ENCODE measurements at regions not wholly inside any gene's neighbourhood (a gene's known extent, or its start where the extent isn't known, plus 50 kb on each side); places are given as distances from the start of the nearest gene placed in this dataset.

DNA sequence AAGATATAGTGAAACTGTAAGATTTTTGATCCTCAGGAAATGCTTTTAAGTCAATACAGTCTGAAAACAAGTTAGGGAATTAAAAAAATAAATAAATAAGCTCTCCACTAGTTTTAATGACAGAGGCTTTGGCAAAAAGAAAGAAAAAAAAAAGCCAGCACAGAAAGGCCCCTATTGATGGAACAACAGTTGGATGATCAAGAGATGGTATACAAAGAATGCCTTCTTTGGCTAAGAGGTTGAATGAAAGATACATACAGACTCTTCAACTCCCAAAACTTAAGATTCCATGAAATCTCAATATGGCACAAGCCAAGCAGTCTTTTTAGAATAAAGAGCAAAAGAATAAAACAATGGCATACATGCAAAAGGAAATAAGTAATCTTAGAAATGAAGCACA, 64.0 kb upstream of the GALNT5 start:
- no peaks in the 10 kb centered on the region for H3K27me3 ChIP-seq (ENCODE audit: insufficient read depth, low read depth, severe bottlenecking)
- H3K27ac ChIP-seq = no peak overlapping the region
- TF ChIP-seq, protein P1, sequence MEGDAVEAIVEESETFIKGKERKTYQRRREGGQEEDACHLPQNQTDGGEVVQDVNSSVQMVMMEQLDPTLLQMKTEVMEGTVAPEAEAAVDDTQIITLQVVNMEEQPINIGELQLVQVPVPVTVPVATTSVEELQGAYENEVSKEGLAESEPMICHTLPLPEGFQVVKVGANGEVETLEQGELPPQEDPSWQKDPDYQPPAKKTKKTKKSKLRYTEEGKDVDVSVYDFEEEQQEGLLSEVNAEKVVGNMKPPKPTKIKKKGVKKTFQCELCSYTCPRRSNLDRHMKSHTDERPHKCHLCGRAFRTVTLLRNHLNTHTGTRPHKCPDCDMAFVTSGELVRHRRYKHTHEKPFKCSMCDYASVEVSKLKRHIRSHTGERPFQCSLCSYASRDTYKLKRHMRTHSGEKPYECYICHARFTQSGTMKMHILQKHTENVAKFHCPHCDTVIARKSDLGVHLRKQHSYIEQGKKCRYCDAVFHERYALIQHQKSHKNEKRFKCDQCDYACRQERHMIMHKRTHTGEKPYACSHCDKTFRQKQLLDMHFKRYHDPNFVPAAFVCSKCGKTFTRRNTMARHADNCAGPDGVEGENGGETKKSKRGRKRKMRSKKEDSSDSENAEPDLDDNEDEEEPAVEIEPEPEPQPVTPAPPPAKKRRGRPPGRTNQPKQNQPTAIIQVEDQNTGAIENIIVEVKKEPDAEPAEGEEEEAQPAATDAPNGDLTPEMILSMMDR (IDR thresholded peaks at IDR 0.05; ENCODE audit: low read depth, low read length) = no peak
- H3K36me3 ChIP-seq = no peaks in the 10 kb centered on the region
- no peak for DNase-seq
- no peak overlapping the region for H3K4me3 ChIP-seq (ENCODE audit: low read depth, low read length)
- H3K9me3 ChIP-seq (ENCODE audit: severe bottlenecking) = no peaks in the 10 kb centered on the region

DNA sequence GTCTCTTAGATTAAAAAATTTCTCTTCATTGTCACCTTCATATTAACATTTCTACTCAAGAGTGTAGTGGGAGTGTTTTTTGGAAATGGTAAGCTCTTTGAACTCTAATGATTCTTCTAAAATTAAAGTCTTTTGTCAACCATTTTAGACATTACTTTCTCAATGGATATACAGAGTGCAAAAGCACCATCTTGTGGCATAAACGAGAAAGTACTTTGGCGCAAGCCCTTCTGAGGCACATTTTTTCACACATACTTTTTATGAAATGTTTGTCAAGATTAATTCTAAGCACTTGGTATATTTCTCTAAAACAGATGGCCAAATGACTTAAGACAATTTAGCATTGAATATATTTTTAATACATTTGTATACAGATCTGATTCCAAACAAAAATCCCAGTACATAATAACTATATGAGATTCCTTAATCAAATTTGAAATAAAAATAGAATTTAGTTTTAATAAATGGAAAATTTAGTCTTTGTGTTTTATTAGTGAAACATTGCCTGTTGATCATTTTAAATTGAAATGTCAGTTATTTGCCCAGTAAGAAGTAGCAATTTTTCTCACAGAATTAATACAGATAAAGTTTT, 63.3 kb upstream of the GALNT5 start:
- Histone ChIP-seq H3K4me3 (ENCODE audit: low read depth, low read length) (no peak overlapping the region), H3K36me3 (no peaks in the 10 kb centered on the region), H3K9me3 (ENCODE audit: severe bottlenecking) (no peaks in the 10 kb centered on the region), H3K27ac (no peak overlapping the region), H3K27me3 (ENCODE audit: insufficient read depth, low read depth, severe bottlenecking) (no peaks in the 10 kb centered on the region)
- TF ChIP-seq, protein P1 (IDR thresholded peaks at IDR 0.05; ENCODE audit: low read depth, low read length) = peak; percentile 37; the same call in 1 of the 2 replicates
- DNase-seq = no peak

DNA sequence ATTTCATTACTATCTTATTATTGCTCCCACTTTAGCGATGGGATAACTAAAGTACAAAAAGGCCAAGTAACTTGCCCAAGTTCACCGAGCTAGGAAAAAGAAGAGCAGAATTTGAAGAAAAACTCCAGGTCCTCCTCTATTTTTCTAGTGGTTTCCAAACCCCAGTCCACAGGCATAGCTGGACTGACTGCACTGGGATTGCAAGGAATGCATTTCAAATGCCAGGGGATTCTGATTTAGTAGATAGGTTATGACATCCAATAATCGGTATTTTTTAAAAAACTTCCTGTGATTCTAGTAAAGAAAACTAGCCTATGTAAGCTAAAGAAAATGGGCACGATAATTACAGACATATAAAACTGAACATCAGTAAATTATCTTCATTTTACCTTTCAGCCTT, 62.7 kb upstream of the GALNT5 start:
- TF ChIP-seq, protein P1 (IDR thresholded peaks at IDR 0.05; ENCODE audit: low read depth, low read length) = no peak
- Histone ChIP-seq H3K36me3 (no peaks in the 10 kb centered on the region), H3K9me3 (ENCODE audit: severe bottlenecking) (no peaks in the 10 kb centered on the region), H3K4me3 (ENCODE audit: low read depth, low read length) (no peak overlapping the region), H3K27ac (no peak overlapping the region), H3K27me3 (ENCODE audit: insufficient read depth, low read depth, severe bottlenecking) (no peaks in the 10 kb centered on the region)
- no peak for DNase-seq

DNA sequence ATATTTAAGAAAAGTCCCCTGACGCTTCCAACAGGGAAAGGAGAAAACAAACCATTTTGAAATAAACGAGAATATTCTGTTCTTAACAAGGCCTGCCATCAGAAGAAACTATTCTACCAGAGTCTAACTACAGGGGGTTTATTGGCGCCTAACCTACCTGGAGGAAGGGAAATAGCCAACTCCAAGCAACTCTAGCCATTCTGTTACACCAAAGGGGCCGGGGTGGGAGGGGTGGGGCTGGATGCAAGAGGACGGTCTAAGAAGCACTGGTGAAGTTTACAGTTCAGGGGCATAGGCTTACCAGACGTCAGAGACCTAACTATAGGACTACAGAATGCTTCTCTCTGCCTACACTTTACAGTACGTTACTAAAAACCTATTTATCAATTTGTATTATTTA, 60.5 kb upstream of the GALNT5 start:
- Histone ChIP-seq H3K9me3 (ENCODE audit: severe bottlenecking) (no peaks in the 10 kb centered on the region), H3K27ac (no peak overlapping the region), H3K36me3 (no peaks in the 10 kb centered on the region), H3K27me3 (ENCODE audit: insufficient read depth, low read depth, severe bottlenecking) (no peaks in the 10 kb centered on the region), H3K4me3 (ENCODE audit: low read depth, low read length) (no peak overlapping the region)
- TF ChIP-seq, protein P1 (IDR thresholded peaks at IDR 0.05; ENCODE audit: low read depth, low read length) = no peak
- no peak for DNase-seq

DNA sequence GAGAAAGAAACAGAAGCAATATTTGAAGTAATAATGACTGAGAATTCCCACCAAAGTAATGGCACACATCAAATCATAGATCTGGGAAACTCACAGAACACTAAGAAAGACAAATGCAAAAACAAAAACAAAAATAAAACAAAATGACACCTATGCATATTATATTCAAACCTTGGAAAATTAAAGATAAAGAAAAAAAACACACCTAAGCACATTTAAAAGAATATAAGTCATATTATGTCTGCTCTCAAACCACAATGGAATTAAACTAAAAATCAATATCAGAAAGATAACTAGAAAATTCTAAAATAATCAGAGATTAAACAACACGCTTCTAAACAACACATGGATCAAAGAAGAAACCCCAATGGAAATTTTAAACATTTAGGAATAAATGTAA, 59.7 kb upstream of the GALNT5 start:
- TF ChIP-seq, protein P1 (IDR thresholded peaks at IDR 0.05; ENCODE audit: low read depth, low read length) = no peak
- no peak for DNase-seq
- no peak overlapping the region for H3K4me3 ChIP-seq (ENCODE audit: low read depth, low read length)
- no peaks in the 10 kb centered on the region for H3K9me3 ChIP-seq (ENCODE audit: severe bottlenecking)
- no peak overlapping the region for H3K27ac ChIP-seq
- no peaks in the 10 kb centered on the region for H3K27me3 ChIP-seq (ENCODE audit: insufficient read depth, low read depth, severe bottlenecking)
- H3K36me3 ChIP-seq = no peaks in the 10 kb centered on the region

DNA sequence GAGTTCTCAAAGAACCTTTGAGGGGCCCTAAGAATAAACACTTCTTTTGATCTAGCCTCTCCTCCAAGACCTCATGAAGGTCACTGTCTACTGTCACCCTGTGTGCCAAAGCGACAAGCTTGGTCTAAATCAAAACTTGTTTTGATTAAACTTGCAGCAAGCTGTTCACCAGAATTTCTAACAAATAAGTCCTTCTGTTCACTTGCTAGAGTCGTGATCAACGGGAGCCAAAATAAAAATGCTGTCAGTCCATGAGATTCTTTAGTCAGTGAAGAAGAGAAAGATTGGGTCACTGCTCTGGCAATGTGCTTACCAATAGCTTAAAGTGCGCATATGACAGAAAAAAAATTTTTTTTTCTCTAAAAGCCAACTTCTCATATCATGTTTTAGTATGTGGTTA, 53.9 kb upstream of the GALNT5 start:
- DNase-seq = no peak
- TF ChIP-seq, protein P1 (IDR thresholded peaks at IDR 0.05; ENCODE audit: low read depth, low read length) = no peak
- H3K36me3 ChIP-seq = no peaks in the 10 kb centered on the region
- no peak overlapping the region for H3K27ac ChIP-seq
- no peaks in the 10 kb centered on the region for H3K27me3 ChIP-seq (ENCODE audit: insufficient read depth, low read depth, severe bottlenecking)
- H3K4me3 ChIP-seq (ENCODE audit: low read depth, low read length) = no peak overlapping the region
- H3K9me3 ChIP-seq (ENCODE audit: severe bottlenecking) = no peaks in the 10 kb centered on the region
